Natural killer cell treated with Interleukin-12 subunit alpha and Interleukin-12 subunit beta and Interleukin-15 and Interleukin-18, amount 100 ng/mL, for 72 hours (primary cell): ENCODE measurements at regions not wholly inside any gene's neighbourhood (a gene's known extent, or its start where the extent isn't known, plus 50 kb on each side); places are given as distances from the start of the nearest gene placed in this dataset.

Experiments used
- ATAC-seq, 2 donors: fragments of 150-1000 bp; cut with Tn5 transposase in 1 of 2; sonication (Bioruptor Pico), chemical (Tn5 transposase) in 1 of 2; 2 replicates each; pipeline ENCODE4 v1.10.0; 2021
- DNase-seq: peaks from one replicate; pipeline ENCODE4 v3.0.0; 2022; ENCODE audit warnings: low spot score
- H3K27ac Mint-ChIP-seq, 2 donors: 1 replicate in 1 of 2; 2 replicates in 1 of 2; pipeline ENCODE4 v1.8.0; 2022; ENCODE audit warnings: mixed read lengths in 2 of 2, mild to moderate bottlenecking in 1 of 2, moderate library complexity in 1 of 2
- H3K27me3 Mint-ChIP-seq, 2 donors: 1 replicate in 1 of 2; 2 replicates in 1 of 2; pipeline ENCODE4 v1.8.0; 2022; ENCODE audit warnings: mixed read lengths in 2 of 2
- H3K36me3 Mint-ChIP-seq: one replicate; pipeline ENCODE4 v1.8.0; 2022; ENCODE audit warnings: mixed read lengths
- H3K4me1 Mint-ChIP-seq, 2 donors: 1 replicate in 1 of 2; 2 replicates in 1 of 2; pipeline ENCODE4 v1.8.0; 2022; ENCODE audit warnings: low read depth in 2 of 2, mixed read lengths in 2 of 2, mild to moderate bottlenecking in 1 of 2
- H3K4me3 Mint-ChIP-seq: one replicate; pipeline ENCODE4 v1.8.0; 2022; ENCODE audit warnings: mixed read lengths
- H3K9me3 Mint-ChIP-seq: 2 replicates; pipeline ENCODE4 v1.8.0; 2022; ENCODE audit warnings: mixed read lengths

DNA sequence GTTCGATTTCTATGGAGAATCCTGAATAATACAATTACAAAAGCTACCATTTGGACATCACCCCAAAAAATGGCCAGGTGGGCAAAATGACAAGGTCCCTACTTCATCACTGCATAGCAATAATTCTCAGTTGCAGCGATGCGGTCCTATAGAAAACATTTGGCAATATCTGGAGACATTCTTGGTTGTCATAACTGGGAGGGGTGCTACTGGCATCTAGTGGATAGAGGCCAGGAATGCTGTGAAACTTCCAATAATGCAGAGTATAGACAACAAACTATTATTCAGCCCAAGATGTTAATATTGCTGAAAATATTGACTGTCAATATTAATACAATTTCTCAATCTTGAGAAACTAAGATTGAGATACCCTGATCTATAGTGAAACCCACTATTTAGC is 637.8 kb upstream of the PKDCC start:
- ATAC-seq (no peak), DNase-seq (no peak)
- no peaks in the 10 kb centered on the region for H3K9me3 Mint-ChIP-seq
- no peak overlapping the region for H3K27ac Mint-ChIP-seq
- H3K4me3 Mint-ChIP-seq = no peak overlapping the region
- peaks cover 7 to 8% of the 10 kb centered on the region in 2 donors for H3K4me1 Mint-ChIP-seq
- H3K27me3 Mint-ChIP-seq = peaks cover 5 to 30% of the 10 kb centered on the region in 2 donors
- H3K36me3 Mint-ChIP-seq = no peaks in the 10 kb centered on the region

GRCh38 chr2:41413813-41414485 is 633.9 kb upstream of the PKDCC start:
- H3K4me1 Mint-ChIP-seq = peaks cover 7 to 8% of the 10 kb centered on the region in 2 donors

DNA sequence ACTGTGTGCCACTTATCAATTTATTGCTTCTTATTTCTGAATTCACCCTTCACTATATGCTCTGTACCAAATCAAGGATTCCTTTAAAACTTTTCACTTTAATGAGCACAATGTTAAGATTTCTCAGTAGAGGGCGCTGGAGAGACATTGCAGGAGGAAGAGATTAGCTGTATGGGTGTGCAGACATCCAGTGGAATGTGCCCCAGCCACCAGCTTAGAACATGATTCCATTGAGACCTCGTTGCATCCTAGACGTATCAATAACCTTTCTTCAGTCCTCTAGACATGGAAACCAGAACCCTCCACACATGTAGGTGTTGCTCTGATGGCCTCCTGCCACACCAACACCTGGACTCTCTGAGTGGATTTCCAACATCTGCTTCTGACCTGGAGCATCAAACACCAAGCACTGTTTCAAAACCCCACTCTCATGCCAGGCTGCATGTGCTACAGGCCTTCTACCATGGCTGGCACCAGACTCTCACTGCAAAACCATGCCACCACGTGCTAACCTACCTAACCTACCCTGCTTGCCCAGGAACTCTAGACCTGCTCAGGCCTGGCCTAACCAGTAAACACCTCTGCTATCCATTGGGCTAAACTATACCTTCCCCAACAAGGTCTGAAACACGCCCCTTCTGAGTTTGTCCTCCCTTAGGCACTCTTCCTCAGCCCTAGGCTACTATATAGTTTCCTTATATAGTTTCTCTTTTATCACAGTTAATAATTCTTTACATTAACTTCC is 633.2 kb upstream of the PKDCC start:
- Mint-ChIP-seq H3K27ac (no peak overlapping the region), H3K4me1 (peaks cover 7 to 8% of the 10 kb centered on the region in 2 donors), H3K9me3 (no peaks in the 10 kb centered on the region), H3K27me3 (peaks cover 5 to 15% of the 10 kb centered on the region in 2 donors), H3K4me3 (no peak overlapping the region), H3K36me3 (no peaks in the 10 kb centered on the region)
- ATAC-seq (no peak), DNase-seq (peak; percentile 67)

More at GRCh38 chr2:41413813-41414485, 633.9 kb upstream of the PKDCC start:
- no peak for DNase-seq
- ATAC-seq = no peak
- Mint-ChIP-seq H3K9me3 (no peaks in the 10 kb centered on the region), H3K27me3 (peaks cover 5 to 20% of the 10 kb centered on the region in 2 donors), H3K36me3 (no peaks in the 10 kb centered on the region), H3K4me3 (no peak overlapping the region), H3K27ac (no peak overlapping the region)

DNA sequence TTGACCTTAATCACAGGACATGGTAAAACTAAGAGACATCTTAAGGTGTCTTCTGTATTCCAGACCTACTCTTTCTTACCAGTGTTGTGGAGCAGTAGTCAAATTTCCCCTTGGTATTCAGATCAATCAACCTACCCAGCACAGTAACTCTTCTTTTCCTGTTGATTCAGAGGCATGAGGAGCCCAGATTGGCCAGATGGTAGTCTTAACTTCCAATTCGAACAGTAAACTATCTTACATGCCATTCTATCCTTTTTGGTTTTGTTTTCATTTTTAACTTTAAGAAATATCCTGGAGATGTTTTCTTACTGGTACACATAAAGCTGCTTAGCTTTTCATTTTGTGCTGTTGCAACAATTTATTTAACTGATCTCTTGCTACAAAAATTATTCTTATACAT is 630.3 kb upstream of the PKDCC start:
- Mint-ChIP-seq H3K36me3 (no peaks in the 10 kb centered on the region), H3K27ac (no peak overlapping the region), H3K9me3 (no peaks in the 10 kb centered on the region), H3K27me3 (peaks cover 0 to 4% of the 10 kb centered on the region in 2 donors), H3K4me1 (peaks cover 7 to 8% of the 10 kb centered on the region in 2 donors), H3K4me3 (no peak overlapping the region)
- no peak for ATAC-seq
- no peak for DNase-seq

- Mint-ChIP-seq H3K27ac (no peak overlapping the region), H3K4me3 (no peak overlapping the region), H3K9me3 (no peaks in the 10 kb centered on the region), H3K27me3 (peaks cover 3 to 14% of the 10 kb centered on the region in 2 donors), H3K36me3 (no peaks in the 10 kb centered on the region), H3K4me1 (no peaks in the 10 kb centered on the region)
- DNase-seq (no peak), ATAC-seq (no peak)
Observed at GRCh38 chr2:41420219-41420618, 627.6 kb upstream of the PKDCC start.

DNA sequence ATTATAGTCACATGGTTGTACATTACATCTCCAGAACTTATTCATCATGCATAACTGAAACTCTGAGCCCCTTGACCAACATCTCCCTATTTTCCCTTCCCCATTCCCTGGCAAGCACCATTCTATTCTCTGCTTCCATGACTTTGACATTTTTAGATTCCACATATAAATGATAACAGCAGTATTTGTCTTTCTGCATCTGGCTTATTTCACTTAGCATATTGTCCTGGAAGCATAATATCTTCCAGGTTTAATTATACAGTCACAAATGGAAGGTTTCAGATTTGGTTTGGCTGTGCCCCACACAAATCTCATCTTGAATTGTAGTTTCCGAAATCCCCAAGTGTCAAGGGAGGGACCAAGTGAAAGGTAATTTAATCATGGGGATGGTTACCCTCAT is 626.9 kb upstream of the PKDCC start:
- no peak overlapping the region for H3K27ac Mint-ChIP-seq
- H3K4me3 Mint-ChIP-seq = no peak overlapping the region
- ATAC-seq (no peak), DNase-seq (no peak)
- no peaks in the 10 kb centered on the region for H3K36me3 Mint-ChIP-seq
- peaks cover 3 to 14% of the 10 kb centered on the region in 2 donors for H3K27me3 Mint-ChIP-seq
- no peaks in the 10 kb centered on the region for H3K9me3 Mint-ChIP-seq
- H3K4me1 Mint-ChIP-seq = no peaks in the 10 kb centered on the region

GRCh38 chr2:41431756-41432155 is 616.1 kb upstream of the PKDCC start:
- Mint-ChIP-seq H3K4me3 (no peak overlapping the region), H3K27me3 (no peaks in the 10 kb centered on the region), H3K4me1 (no peaks in the 10 kb centered on the region), H3K27ac (no peak overlapping the region), H3K9me3 (no peaks in the 10 kb centered on the region), H3K36me3 (no peaks in the 10 kb centered on the region)
- ATAC-seq (no peak), DNase-seq (no peak)

DNA sequence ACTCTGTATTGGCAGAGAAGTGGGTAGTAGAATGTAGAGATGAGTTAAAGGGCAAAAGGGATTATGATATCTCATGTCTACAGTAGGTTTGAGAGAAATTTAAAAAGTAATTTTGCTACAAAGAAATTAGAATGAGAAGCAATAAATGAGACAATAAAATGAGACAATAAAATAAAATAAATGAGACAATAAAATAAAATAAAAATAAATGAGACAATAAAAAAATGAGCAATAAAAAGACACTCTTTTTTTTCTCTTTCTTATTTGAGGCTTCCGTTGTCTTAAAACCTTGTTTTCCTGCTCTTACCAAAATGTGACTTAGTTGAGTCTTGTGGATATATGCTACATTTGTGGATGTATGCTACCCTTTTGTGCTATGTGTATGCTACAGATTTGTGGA is 615.4 kb upstream of the PKDCC start:
- Mint-ChIP-seq H3K4me1 (no peaks in the 10 kb centered on the region), H3K9me3 (no peaks in the 10 kb centered on the region), H3K27me3 (no peaks in the 10 kb centered on the region), H3K4me3 (no peak overlapping the region), H3K27ac (no peak overlapping the region), H3K36me3 (no peaks in the 10 kb centered on the region)
- ATAC-seq (no peak), DNase-seq (no peak)

DNA sequence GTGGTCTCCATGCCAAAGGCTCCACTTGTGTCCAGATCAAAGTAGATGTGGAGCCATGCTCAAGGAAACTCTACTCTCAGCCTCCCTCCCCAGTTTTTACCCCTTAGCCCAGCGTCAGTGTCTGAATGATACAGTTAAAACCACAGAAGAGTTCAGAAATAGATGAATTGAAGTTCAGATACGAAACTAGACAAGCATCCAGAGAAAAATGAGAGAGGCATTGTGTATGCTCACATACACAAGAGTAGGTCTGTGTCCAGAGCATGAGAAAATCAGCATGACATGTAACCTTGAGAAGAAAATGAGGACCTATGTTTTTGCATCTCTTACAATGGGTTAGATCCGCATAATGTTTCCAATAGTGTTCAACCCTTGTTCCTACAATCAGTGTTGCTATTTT is 612.8 kb upstream of the PKDCC start:
- peaks cover 0 to 5% of the 10 kb centered on the region in 2 donors for H3K27me3 Mint-ChIP-seq
- DNase-seq = no peak
- no peak for ATAC-seq
- no peak overlapping the region for H3K27ac Mint-ChIP-seq
- no peaks in the 10 kb centered on the region for H3K9me3 Mint-ChIP-seq
- H3K36me3 Mint-ChIP-seq = peaks cover 4% of the 10 kb centered on the region
- H3K4me1 Mint-ChIP-seq = no peaks in the 10 kb centered on the region
- H3K4me3 Mint-ChIP-seq = no peak overlapping the region

DNA sequence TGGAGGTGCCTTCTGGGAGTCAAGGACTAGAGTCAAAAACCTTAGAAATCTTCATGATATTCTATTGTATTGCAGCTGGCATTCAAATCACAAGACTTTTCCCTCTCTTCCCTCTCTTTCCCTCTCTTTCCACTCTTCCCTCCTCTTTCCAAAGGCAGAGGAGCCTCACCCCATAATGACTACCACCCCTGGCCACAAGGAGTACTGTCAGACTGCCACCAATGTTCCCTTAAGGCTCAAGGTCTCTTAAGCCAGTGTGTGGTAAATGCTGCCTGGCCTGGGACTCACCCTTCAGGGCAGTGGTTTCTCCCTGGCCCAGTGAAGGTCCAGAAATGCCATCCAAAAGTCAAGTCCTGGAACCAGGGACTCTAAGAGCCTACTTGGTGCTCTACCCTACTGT is 605.9 kb upstream of the PKDCC start:
- DNase-seq (no peak), ATAC-seq (no peak)
- Mint-ChIP-seq H3K27me3 (peaks cover 0 to 5% of the 10 kb centered on the region in 2 donors), H3K9me3 (no peaks in the 10 kb centered on the region), H3K4me1 (peaks cover 0 to 3% of the 10 kb centered on the region in 2 donors), H3K27ac (peak overlapping the region in 1 of 2 donors; percentile 24), H3K4me3 (no peak overlapping the region), H3K36me3 (peaks cover 4% of the 10 kb centered on the region)

GRCh38 chr2:41445865-41446264 is 602.0 kb upstream of the PKDCC start:
- peaks cover 0 to 3% of the 10 kb centered on the region in 2 donors for H3K4me1 Mint-ChIP-seq
- no peak overlapping the region for H3K27ac Mint-ChIP-seq
- no peaks in the 10 kb centered on the region for H3K9me3 Mint-ChIP-seq
- DNase-seq (no peak), ATAC-seq (no peak)
- no peak overlapping the region for H3K4me3 Mint-ChIP-seq
- no peaks in the 10 kb centered on the region for H3K27me3 Mint-ChIP-seq
- H3K36me3 Mint-ChIP-seq = no peaks in the 10 kb centered on the region

DNA sequence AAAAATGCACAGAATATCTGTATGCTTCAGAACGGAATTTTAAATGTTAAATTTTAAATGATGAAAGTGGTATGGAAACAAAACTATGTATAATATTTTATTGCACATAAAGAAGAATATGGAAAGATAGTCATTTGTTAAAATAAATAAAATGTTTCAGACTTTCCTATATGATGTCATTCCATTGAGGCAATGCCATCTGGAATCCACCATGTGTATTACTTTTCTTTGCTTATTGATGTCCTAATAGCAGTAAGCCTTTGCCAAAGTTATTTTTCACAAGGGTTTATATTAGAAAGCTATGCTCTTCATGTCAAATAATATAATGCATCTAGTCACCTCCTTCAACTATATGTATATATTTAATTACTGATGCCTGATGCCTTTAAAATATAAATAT is 601.6 kb upstream of the PKDCC start:
- no peak for DNase-seq
- Mint-ChIP-seq H3K27me3 (no peaks in the 10 kb centered on the region), H3K36me3 (no peaks in the 10 kb centered on the region), H3K4me1 (peaks cover 0 to 3% of the 10 kb centered on the region in 2 donors), H3K9me3 (no peaks in the 10 kb centered on the region), H3K4me3 (no peak overlapping the region), H3K27ac (no peak overlapping the region)
- ATAC-seq = no peak

DNA sequence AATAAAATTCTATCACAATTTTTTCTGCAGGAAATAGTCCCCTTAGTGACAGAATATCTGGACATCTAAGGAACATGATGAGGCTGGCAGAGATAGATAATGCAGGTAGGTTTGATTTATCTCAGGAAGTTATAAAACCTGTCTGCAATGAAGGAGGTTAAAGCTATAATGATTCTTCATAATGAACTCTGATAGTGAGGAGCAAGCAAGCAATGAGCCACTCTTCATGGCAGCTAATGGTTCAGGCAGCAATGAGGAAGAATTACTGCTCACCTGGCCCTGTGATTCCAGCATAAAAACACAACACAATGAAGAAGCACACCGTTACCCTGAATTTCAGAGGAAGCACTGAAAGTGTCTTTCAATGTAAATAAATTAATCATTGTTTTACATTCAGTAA is 599.6 kb upstream of the PKDCC start:
- no peak overlapping the region for H3K4me3 Mint-ChIP-seq
- DNase-seq (no peak), ATAC-seq (no peak)
- no peaks in the 10 kb centered on the region for H3K9me3 Mint-ChIP-seq
- no peaks in the 10 kb centered on the region for H3K4me1 Mint-ChIP-seq
- H3K36me3 Mint-ChIP-seq = no peaks in the 10 kb centered on the region
- H3K27ac Mint-ChIP-seq = no peak overlapping the region
- no peaks in the 10 kb centered on the region for H3K27me3 Mint-ChIP-seq

DNA sequence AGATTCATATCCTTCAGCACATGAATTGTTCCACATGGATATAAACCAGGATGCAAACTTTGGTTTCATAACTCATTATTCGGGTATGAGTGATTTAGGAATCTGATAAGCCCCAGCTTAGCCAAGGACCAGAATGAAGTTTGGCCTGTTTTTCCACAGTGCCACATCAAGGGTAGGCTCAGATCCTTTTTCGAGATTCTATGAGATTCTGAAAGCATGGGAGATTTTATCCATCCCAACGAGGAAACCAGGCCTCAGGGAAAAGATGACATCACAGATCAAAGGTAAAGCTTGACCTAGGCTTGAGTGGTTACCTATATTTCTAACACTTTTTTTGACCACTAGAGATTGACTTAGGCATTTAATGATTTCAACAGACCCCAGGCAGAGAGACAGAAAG is 590.8 kb upstream of the PKDCC start:
- Mint-ChIP-seq H3K27me3 (no peaks in the 10 kb centered on the region), H3K4me1 (peaks cover 29 to 35% of the 10 kb centered on the region in 2 donors), H3K36me3 (no peaks in the 10 kb centered on the region), H3K9me3 (peaks cover 3% of the 10 kb centered on the region), H3K27ac (peak overlapping the region; percentile 76 to 83), H3K4me3 (no peak overlapping the region)
- ATAC-seq = no peak
- DNase-seq = no peak
